ENCODE measurements at regions not wholly inside any gene's neighbourhood (a gene's known extent, or its start where the extent isn't known, plus 50 kb on each side); places are given as distances from the start of the nearest gene placed in this dataset.

DNA sequence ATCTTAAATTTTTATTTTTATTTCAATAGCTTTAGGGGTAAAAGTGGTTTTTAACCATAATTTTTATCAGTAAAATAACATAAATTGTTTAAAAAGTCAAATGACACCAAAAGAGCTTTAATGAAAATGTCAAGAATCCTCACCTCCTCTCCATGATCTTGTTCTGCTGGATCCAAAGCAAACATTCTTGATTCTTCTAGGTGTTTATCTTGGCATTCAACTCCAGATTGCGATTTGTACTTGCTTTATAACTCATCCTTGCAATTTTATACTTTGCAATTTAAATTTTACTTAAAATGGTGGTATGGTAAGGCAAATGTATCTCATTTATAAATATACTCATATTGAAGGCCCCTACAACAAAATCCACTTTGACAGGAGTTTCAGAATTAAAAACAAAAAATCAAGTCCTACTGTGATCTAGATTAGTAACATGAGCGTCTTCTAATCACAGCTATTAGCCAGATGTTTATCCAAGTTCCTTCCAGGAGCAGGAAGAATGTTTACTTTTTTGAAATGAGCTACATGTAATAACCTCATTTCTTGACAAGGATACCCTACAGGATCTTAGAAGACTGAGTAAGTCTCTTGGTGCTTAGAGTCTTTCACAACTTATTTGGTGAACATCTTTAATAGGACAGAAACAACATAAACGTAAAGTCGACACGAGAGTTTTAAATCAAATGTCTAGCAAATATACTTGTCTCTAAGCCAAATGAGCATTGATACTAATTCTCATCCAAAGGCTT, 72.4 kb upstream of the CARD18 start:
- Histone ChIP-seq H3K9me3 (ENCODE audit: control insufficient read depth in 2 of 2, low read length in 2 of 2) (no peaks in the 10 kb centered on the region), H3K36me3 (ENCODE audit: control insufficient read depth, insufficient read depth, low read length) (no peaks in the 10 kb centered on the region), H3K4me3 (ENCODE audit: low read depth, low read length) (no peak overlapping the region), H3K4me1 (ENCODE audit: control insufficient read depth, insufficient read depth, low read length, poor library complexity, severe bottlenecking) (no peaks in the 10 kb centered on the region), H3K27me3 (ENCODE audit: control insufficient read depth, insufficient read depth, low read length) (no peaks in the 10 kb centered on the region), H3K27ac (ENCODE audit: insufficient read depth, low read length, poor library complexity, severe bottlenecking) (no peak overlapping the region)
- Mint-ChIP-seq H3K27ac (no peak overlapping the region), H3K4me1 (no peaks in the 10 kb centered on the region), H3K36me3 (no peaks in the 10 kb centered on the region), H3K27me3 (no peaks in the 10 kb centered on the region), H3K9me3 (no peaks in the 10 kb centered on the region), H3K4me3 (no peak overlapping the region)
- DNase-seq: no peak
- ATAC-seq (ENCODE audit: low read depth in 2 of 2): no peak

DNA sequence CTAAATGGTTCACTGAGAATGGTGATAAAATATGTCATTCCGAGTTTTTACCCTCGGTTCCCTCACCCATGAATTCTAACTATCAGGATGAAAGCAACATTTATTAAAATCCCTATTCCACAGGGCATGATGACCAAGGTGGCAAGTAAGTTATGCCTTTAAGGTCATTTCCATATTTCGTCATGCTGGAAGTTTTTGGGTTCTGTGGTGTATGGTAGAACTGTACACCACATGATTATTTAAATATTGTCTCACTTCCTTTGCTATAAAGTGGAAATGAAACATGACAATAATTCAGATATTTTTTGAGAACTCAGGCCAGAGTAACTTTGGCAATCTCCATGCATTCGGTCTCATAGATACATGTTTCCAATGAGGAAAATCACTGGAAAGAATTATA, 68.5 kb upstream of the CARD18 start:
- Mint-ChIP-seq H3K9me3 (no peaks in the 10 kb centered on the region), H3K27me3 (no peaks in the 10 kb centered on the region), H3K27ac (no peak overlapping the region), H3K4me3 (no peak overlapping the region), H3K4me1 (peaks cover under 1 to 8% (median 4%) of the 10 kb centered on the region in 4 donors), H3K36me3 (no peaks in the 10 kb centered on the region)
- no peaks in the 10 kb centered on the region for H3K27me3 ChIP-seq (ENCODE audit: control insufficient read depth, insufficient read depth, low read length)
- no peak for DNase-seq
- no peaks in the 10 kb centered on the region for H3K36me3 ChIP-seq (ENCODE audit: control insufficient read depth, insufficient read depth, low read length)
- peaks cover 2% of the 10 kb centered on the region for H3K4me1 ChIP-seq (ENCODE audit: control insufficient read depth, insufficient read depth, low read length, poor library complexity, severe bottlenecking)
- ATAC-seq (ENCODE audit: low read depth in 2 of 2): no peak
- no peaks in the 10 kb centered on the region for H3K9me3 ChIP-seq (ENCODE audit: control insufficient read depth in 2 of 2, low read length in 2 of 2)
- no peak overlapping the region for H3K4me3 ChIP-seq (ENCODE audit: low read depth, low read length)
- no peak overlapping the region for H3K27ac ChIP-seq (ENCODE audit: insufficient read depth, low read length, poor library complexity, severe bottlenecking)

DNA sequence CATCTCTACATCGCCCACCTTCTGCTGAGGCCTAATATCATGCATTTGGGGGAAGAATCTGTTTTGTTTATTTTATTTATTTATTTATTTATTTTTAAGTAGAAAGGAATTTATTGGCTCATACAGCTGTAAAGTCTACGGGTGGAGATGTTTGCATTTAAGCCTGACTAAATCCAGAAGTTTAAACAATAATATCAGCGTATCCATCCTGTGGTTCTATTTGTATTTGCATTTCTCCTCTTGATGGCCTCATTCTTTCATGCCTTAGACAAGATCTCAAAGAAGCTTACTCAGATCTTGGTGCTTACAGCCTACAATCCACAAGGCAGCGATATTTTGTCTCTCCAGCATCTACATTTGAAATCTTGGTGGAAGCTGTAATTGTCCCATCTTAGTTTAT, 67.1 kb upstream of the CARD18 start:
- H3K9me3 ChIP-seq (ENCODE audit: control insufficient read depth in 2 of 2, low read length in 2 of 2): no peaks in the 10 kb centered on the region
- no peak overlapping the region for H3K4me3 Mint-ChIP-seq
- H3K9me3 Mint-ChIP-seq: no peaks in the 10 kb centered on the region
- H3K4me1 ChIP-seq (ENCODE audit: control insufficient read depth, insufficient read depth, low read length, poor library complexity, severe bottlenecking): peaks cover 8% of the 10 kb centered on the region
- H3K4me1 Mint-ChIP-seq: peaks cover 9 to 16% (median 11%) of the 10 kb centered on the region in 4 donors
- DNase-seq (no peak), ATAC-seq (ENCODE audit: low read depth in 2 of 2) (no peak)
- H3K4me3 ChIP-seq (ENCODE audit: low read depth, low read length): no peak overlapping the region
- H3K27me3 Mint-ChIP-seq: no peaks in the 10 kb centered on the region
- H3K36me3 Mint-ChIP-seq: no peaks in the 10 kb centered on the region
- no peaks in the 10 kb centered on the region for H3K27me3 ChIP-seq (ENCODE audit: control insufficient read depth, insufficient read depth, low read length)
- no peak overlapping the region for H3K27ac Mint-ChIP-seq
- no peaks in the 10 kb centered on the region for H3K36me3 ChIP-seq (ENCODE audit: control insufficient read depth, insufficient read depth, low read length)
- H3K27ac ChIP-seq (ENCODE audit: insufficient read depth, low read length, poor library complexity, severe bottlenecking): no peak overlapping the region

DNA sequence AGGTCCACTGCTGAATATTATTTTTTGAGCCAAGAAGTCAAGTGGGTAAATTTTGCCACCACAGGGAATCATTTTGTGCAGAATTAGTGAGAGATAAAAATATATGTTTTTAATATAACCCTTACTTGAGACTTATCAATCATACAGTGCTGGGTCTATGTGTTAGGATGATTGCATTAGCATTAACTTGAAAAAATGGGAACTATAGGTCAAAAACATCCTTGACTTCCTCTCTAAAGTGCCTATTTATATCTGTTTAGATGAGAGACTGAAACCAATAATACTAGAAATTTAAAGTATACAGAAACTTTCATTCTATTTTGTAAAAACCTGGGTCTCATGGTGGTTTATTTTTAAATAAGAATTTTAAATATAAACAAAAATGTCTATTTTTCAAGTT, 65.1 kb upstream of the CARD18 start:
- H3K4me1 Mint-ChIP-seq: peaks cover 9 to 20% (median 11%) of the 10 kb centered on the region in 4 donors
- no peaks in the 10 kb centered on the region for H3K27me3 Mint-ChIP-seq
- no peaks in the 10 kb centered on the region for H3K27me3 ChIP-seq (ENCODE audit: control insufficient read depth, insufficient read depth, low read length)
- DNase-seq (no peak), ATAC-seq (ENCODE audit: low read depth in 2 of 2) (no peak)
- H3K4me3 ChIP-seq (ENCODE audit: low read depth, low read length): no peak overlapping the region
- peak overlapping the region in 1 of 3 donors; percentile 61 for H3K27ac Mint-ChIP-seq
- H3K9me3 Mint-ChIP-seq: peaks cover 0 to 2% (median 0%) of the 10 kb centered on the region in 7 donors
- H3K36me3 Mint-ChIP-seq: no peaks in the 10 kb centered on the region
- H3K36me3 ChIP-seq (ENCODE audit: control insufficient read depth, insufficient read depth, low read length): no peaks in the 10 kb centered on the region
- no peaks in the 10 kb centered on the region for H3K9me3 ChIP-seq (ENCODE audit: control insufficient read depth in 2 of 2, low read length in 2 of 2)
- no peak overlapping the region for H3K4me3 Mint-ChIP-seq
- H3K27ac ChIP-seq (ENCODE audit: insufficient read depth, low read length, poor library complexity, severe bottlenecking): no peak overlapping the region
- peaks cover 8% of the 10 kb centered on the region for H3K4me1 ChIP-seq (ENCODE audit: control insufficient read depth, insufficient read depth, low read length, poor library complexity, severe bottlenecking)

DNA sequence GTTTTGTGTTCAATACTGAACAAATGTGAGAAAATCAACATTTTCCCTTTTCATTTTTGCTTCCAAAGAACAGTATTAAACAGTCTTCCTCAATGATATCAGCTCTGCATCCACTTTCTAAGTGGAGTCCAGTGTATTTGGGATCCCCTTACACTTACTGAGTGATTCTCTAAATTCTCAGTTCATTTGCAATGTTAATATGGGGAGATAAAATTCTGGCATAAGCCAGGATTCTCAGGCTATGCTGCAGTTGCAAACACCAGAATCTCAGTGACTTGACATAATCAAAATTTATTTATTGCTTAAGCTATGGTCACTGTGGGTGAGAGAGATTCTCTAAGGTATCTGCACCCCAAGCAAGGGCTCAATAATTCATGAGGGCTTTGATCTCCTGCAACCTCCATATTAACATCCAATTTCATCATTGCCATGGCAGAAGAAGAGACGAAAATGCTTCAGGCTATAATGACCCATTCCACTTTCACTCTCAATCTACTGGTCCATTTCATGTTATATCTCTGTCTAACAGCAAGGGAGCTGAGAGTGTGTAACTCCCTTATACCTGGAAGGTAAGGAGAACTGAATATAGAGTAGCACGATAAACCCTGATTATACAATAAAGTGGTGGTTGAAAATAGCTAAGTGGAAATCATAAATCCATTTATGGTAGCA, 64.1 kb upstream of the CARD18 start:
- Histone ChIP-seq H3K4me1 (ENCODE audit: control insufficient read depth, insufficient read depth, low read length, poor library complexity, severe bottlenecking) (peaks cover 8% of the 10 kb centered on the region), H3K27me3 (ENCODE audit: control insufficient read depth, insufficient read depth, low read length) (no peaks in the 10 kb centered on the region), H3K36me3 (ENCODE audit: control insufficient read depth, insufficient read depth, low read length) (no peaks in the 10 kb centered on the region), H3K27ac (ENCODE audit: insufficient read depth, low read length, poor library complexity, severe bottlenecking) (no peak overlapping the region), H3K9me3 (ENCODE audit: control insufficient read depth in 2 of 2, low read length in 2 of 2) (no peaks in the 10 kb centered on the region), H3K4me3 (ENCODE audit: low read depth, low read length) (no peak overlapping the region)
- DNase-seq: no peak
- Mint-ChIP-seq H3K27ac (no peak overlapping the region), H3K4me3 (peak overlapping the region in 1 of 4 donors; percentile 17), H3K4me1 (peaks cover 9 to 20% (median 11%) of the 10 kb centered on the region in 4 donors), H3K27me3 (no peaks in the 10 kb centered on the region), H3K9me3 (peaks cover 0 to 2% (median 0%) of the 10 kb centered on the region in 7 donors), H3K36me3 (no peaks in the 10 kb centered on the region)
- ATAC-seq (ENCODE audit: low read depth in 2 of 2): no peak

DNA sequence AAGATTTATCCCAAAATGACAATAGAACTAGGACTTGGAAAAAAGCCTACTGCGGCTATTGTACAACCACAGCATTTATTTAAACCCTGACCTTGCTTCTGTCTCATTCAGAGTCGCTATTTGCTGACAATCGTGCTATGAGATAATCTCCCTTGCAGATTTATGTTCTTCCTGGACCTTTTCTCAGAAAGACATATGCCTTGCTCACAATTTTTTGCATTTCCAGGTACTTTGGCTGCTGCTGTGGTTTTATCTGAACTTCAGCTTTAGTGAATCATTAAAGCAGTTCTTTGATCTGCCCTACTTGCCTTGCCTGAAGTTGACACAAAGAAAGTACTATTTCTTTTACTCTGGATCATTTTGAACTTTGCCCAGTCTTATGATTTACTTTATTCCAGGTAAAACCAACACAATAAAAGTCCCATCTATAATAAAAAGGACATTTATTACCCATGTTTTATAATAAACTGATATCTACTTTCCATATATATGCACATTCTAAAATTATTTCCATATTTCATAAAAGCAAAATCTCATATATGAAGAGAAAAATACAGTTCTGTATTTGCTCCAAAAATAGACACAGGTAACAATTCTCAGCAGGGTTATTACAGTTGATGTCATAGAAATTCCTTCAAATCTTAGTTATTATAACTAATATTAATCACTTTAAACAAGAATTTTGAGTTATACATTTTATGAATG, 63.4 kb upstream of the CARD18 start:
- Histone ChIP-seq H3K4me1 (ENCODE audit: control insufficient read depth, insufficient read depth, low read length, poor library complexity, severe bottlenecking) (peaks cover 8% of the 10 kb centered on the region), H3K4me3 (ENCODE audit: low read depth, low read length) (peak overlapping the region; percentile 10), H3K36me3 (ENCODE audit: control insufficient read depth, insufficient read depth, low read length) (no peaks in the 10 kb centered on the region), H3K9me3 (ENCODE audit: control insufficient read depth in 2 of 2, low read length in 2 of 2) (no peaks in the 10 kb centered on the region), H3K27ac (ENCODE audit: insufficient read depth, low read length, poor library complexity, severe bottlenecking) (peak overlapping the region; percentile 23), H3K27me3 (ENCODE audit: control insufficient read depth, insufficient read depth, low read length) (no peaks in the 10 kb centered on the region)
- ATAC-seq (ENCODE audit: low read depth in 2 of 2): peak; percentile 85 to 87
- Mint-ChIP-seq H3K27me3 (no peaks in the 10 kb centered on the region), H3K36me3 (no peaks in the 10 kb centered on the region), H3K9me3 (peaks cover 0 to 2% (median 0%) of the 10 kb centered on the region in 7 donors), H3K4me3 (peak overlapping the region in 1 of 4 donors; percentile 34), H3K4me1 (peaks cover 9 to 20% (median 11%) of the 10 kb centered on the region in 4 donors), H3K27ac (peak overlapping the region; percentile 52 to 89 (median 67))
- peak in 2 of 3 donors; percentile 1 to 88 for DNase-seq

DNA sequence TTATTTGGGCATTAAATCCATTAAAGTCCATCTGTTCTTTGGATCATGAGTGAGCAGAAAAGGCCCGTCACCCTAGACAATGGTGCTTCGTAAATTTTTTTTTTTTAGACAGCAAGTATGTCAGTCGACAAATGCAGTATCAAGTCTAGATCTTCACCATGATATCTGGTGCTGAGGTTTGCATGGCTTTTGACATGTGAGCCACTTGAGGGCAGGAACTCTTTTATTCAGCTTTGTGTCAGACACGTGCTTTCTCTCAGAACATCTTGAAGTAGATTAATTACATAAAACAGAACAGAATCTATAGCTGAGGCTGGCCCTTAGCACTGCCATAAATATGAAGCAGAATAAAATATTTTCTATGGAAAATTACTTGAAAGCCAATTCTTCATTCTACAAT, 62.9 kb upstream of the CARD18 start:
- no peaks in the 10 kb centered on the region for H3K27me3 ChIP-seq (ENCODE audit: control insufficient read depth, insufficient read depth, low read length)
- ATAC-seq (ENCODE audit: low read depth in 2 of 2) (peak; percentile 33 to 49), DNase-seq (peak in 1 of 3 donors; percentile 51)
- H3K9me3 ChIP-seq (ENCODE audit: control insufficient read depth in 2 of 2, low read length in 2 of 2): no peaks in the 10 kb centered on the region
- Mint-ChIP-seq H3K4me3 (no peak overlapping the region), H3K27ac (peak overlapping the region in 1 of 3 donors; percentile 52), H3K36me3 (no peaks in the 10 kb centered on the region), H3K27me3 (no peaks in the 10 kb centered on the region), H3K9me3 (peaks cover 0 to 2% (median 0%) of the 10 kb centered on the region in 7 donors), H3K4me1 (peaks cover 9 to 20% (median 11%) of the 10 kb centered on the region in 4 donors)
- peak overlapping the region; percentile 23 for H3K27ac ChIP-seq (ENCODE audit: insufficient read depth, low read length, poor library complexity, severe bottlenecking)
- no peaks in the 10 kb centered on the region for H3K36me3 ChIP-seq (ENCODE audit: control insufficient read depth, insufficient read depth, low read length)
- H3K4me1 ChIP-seq (ENCODE audit: control insufficient read depth, insufficient read depth, low read length, poor library complexity, severe bottlenecking): peaks cover 8% of the 10 kb centered on the region
- peak overlapping the region; percentile 2 for H3K4me3 ChIP-seq (ENCODE audit: low read depth, low read length)
